ENCODE measurements at regions not wholly inside any gene's neighbourhood (a gene's known extent, or its start where the extent isn't known, plus 50 kb on each side); places are given as distances from the start of the nearest gene placed in this dataset.

- H3K36me3 Mint-ChIP-seq (ENCODE audit: low read depth): no peaks in the 10 kb centered on the region
- H3K4me3 Mint-ChIP-seq (ENCODE audit: low read depth): no peak overlapping the region
- no peak for DNase-seq (ENCODE audit: low spot score)
- no peaks in the 10 kb centered on the region for H3K27me3 Mint-ChIP-seq (ENCODE audit: low read depth)
- H3K27ac Mint-ChIP-seq: no peak overlapping the region
- peaks cover 2% of the 10 kb centered on the region for H3K4me1 Mint-ChIP-seq (ENCODE audit: low read depth)
- intact Hi-C loops (cut with micrococcal nuclease): no loop called here
- H3K9me3 Mint-ChIP-seq: no peaks in the 10 kb centered on the region
Observed at GRCh38 chr4:128341634-128342033, 54.0 kb upstream of the PGRMC2 start.

DNA sequence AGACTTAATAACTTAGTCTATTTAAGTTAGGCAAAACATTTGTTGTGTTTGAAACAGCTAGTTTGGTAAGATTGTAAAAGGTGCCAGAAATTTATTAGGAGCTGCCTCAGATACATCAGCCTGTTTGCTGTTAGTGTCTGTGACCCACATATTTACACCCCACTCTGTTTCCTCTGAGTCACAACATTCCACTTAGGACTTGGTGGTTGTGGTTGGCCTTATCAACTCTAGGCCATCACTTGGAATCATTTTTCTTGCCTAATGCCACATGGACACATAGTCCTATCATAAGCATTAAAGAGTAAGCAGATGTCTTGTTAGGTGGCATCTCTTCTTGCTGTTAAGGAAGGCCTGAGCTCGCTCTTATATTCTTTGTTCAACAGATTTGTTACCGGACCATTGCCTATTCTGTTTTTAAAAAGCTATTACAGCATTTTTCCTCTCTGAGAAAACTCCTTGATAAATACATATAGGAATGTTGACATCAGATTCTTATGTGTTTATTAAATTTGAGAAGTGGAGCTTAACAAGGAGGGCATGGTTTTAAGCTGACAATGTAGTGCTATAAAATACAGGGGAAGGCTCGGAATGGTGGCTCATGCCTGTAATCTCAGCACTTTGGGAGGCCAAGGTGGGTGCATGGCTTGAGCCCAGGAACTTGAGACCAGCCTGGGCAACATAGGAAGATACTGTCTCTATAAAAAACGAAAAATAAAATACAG lies 51.2 kb upstream of the PGRMC2 start:
- H3K27ac Mint-ChIP-seq: no peak overlapping the region
- no peaks in the 10 kb centered on the region for H3K9me3 Mint-ChIP-seq
- H3K27me3 Mint-ChIP-seq (ENCODE audit: low read depth): no peaks in the 10 kb centered on the region
- peaks cover 2% of the 10 kb centered on the region for H3K4me1 Mint-ChIP-seq (ENCODE audit: low read depth)
- H3K4me3 Mint-ChIP-seq (ENCODE audit: low read depth): no peak overlapping the region
- H3K36me3 Mint-ChIP-seq (ENCODE audit: low read depth): no peaks in the 10 kb centered on the region
- DNase-seq (ENCODE audit: low spot score): no peak
- intact Hi-C loops (cut with micrococcal nuclease): no loop called here

- no peaks in the 10 kb centered on the region for H3K27me3 Mint-ChIP-seq (ENCODE audit: low read depth)
- no peak overlapping the region for H3K4me3 Mint-ChIP-seq (ENCODE audit: low read depth)
- DNase-seq (ENCODE audit: low spot score): no peak
- H3K36me3 Mint-ChIP-seq (ENCODE audit: low read depth): no peaks in the 10 kb centered on the region
- no peaks in the 10 kb centered on the region for H3K9me3 Mint-ChIP-seq
- intact Hi-C loops (cut with micrococcal nuclease): no loop called here
- peaks cover 2% of the 10 kb centered on the region for H3K4me1 Mint-ChIP-seq (ENCODE audit: low read depth)
- no peak overlapping the region for H3K27ac Mint-ChIP-seq
Observed at GRCh38 chr4:128337863-128338262, 50.2 kb upstream of the PGRMC2 start.

Measured in activated T-helper 2 cell treated with anti-CD3 and anti-CD28 coated beads, Interferon-gamma antibody, Interleukin-2, Interleukin-4, amounts not matched to agents 10 μg/mL and 5 μg/mL and 100 μg/mL, durations not matched to agents 14 hours and 24 hours and 36 hours (primary cell).